ENCODE measurements at regions not wholly inside any gene's neighbourhood (a gene's known extent, or its start where the extent isn't known, plus 50 kb on each side); places are given as distances from the start of the nearest gene placed in this dataset.

DNA sequence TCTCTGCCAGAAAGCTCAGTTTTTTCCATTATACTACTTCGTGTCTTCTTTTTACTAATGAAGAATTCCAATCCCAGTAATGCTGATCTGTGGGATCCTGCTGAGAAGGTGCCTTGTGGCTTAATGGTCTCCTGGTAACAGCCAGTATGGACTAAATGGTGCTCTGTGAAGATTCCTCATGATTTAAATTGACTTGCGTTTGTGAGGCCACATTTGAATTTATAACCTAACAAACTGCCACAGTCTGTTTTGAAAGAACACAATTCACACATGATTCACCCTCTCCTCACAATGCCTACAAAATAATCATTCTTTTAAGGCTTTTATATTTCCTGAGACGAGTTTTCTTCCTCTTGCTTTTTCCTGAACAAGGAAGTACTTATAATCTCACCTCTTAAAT, 140.0 kb downstream of the MBL2 start:
- Mint-ChIP-seq H3K4me1 (no peaks in the 10 kb centered on the region), H3K27me3 (no peaks in the 10 kb centered on the region), H3K9me3 (no peaks in the 10 kb centered on the region), H3K36me3 (no peaks in the 10 kb centered on the region), H3K4me3 (no peak overlapping the region), H3K27ac (no peak overlapping the region)
- no peak for ATAC-seq (ENCODE audit: low read depth)
- no peak for DNase-seq (ENCODE audit: low spot score in 2 of 2)

DNA sequence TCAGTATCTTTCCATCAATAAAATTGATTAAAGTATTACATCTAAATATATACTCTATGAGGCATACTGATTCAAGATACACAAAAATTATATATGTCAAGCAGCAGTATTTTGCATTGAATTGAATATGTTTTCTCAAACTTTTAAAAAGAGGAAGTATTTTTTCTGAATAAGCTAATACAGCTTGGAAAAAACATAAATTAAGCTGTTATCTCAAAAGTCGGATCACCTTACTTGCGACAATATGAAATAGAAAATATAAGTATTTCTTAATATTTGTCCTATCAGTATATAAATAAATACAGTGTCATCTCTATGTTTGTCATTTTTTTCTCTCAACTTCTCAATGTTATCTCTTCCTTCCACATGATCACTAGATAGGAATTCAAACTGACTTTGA, 139.3 kb downstream of the MBL2 start:
- no peaks in the 10 kb centered on the region for H3K36me3 Mint-ChIP-seq
- ATAC-seq (ENCODE audit: low read depth) (no peak), DNase-seq (ENCODE audit: low spot score in 2 of 2) (no peak)
- H3K9me3 Mint-ChIP-seq, result no peaks in the 10 kb centered on the region
- no peaks in the 10 kb centered on the region for H3K4me1 Mint-ChIP-seq
- H3K27me3 Mint-ChIP-seq, result no peaks in the 10 kb centered on the region
- no peak overlapping the region for H3K27ac Mint-ChIP-seq
- no peak overlapping the region for H3K4me3 Mint-ChIP-seq

DNA sequence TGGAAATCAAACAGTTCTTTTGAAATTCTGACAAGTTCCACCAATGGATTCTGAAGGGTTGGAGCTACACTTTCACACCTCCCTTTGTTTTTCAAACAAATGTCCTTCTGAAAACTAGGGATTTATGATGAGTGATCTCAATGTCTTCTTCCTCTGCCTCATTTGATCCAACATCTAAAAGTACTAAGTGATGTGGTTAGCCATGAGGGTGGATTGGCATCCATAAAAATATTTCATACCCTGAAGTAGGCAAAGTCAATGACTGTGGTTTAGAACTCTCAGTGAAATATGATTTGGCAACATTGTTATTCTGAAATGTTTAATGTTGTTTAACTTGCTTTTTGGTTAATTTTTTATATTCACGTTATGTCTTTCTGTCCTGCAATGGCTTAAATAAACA, 136.9 kb downstream of the MBL2 start:
- H3K27ac Mint-ChIP-seq, result no peak overlapping the region
- H3K9me3 Mint-ChIP-seq, result peaks cover 1% of the 10 kb centered on the region
- H3K4me3 Mint-ChIP-seq, result no peak overlapping the region
- ATAC-seq (ENCODE audit: low read depth), result no peak
- no peaks in the 10 kb centered on the region for H3K27me3 Mint-ChIP-seq
- H3K36me3 Mint-ChIP-seq, result no peaks in the 10 kb centered on the region
- H3K4me1 Mint-ChIP-seq, result no peaks in the 10 kb centered on the region
- no peak for DNase-seq (ENCODE audit: low spot score in 2 of 2)

DNA sequence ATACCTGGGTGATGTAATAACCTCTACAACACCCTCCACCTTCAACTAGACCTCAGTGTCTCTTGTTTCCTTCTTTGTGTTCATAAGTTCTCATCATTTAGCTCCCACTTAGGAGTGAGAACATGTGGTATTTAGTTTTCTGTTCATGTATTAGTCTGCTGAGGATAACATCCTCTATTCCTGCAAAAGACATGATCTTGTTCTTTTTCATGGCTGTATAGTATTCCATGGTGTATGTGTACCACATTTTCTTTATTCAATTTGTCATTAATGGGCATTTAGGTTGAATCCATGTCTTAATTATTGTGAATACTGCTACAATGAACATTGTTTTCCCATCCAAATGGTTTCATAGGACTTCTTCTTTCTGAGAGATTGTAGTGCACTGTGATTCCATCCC, 135.7 kb downstream of the MBL2 start:
- DNase-seq (ENCODE audit: low spot score in 2 of 2) (no peak), ATAC-seq (ENCODE audit: low read depth) (no peak)
- Mint-ChIP-seq H3K36me3 (no peaks in the 10 kb centered on the region), H3K4me1 (no peaks in the 10 kb centered on the region), H3K9me3 (peaks cover 1% of the 10 kb centered on the region), H3K27me3 (no peaks in the 10 kb centered on the region), H3K4me3 (no peak overlapping the region), H3K27ac (no peak overlapping the region)

DNA sequence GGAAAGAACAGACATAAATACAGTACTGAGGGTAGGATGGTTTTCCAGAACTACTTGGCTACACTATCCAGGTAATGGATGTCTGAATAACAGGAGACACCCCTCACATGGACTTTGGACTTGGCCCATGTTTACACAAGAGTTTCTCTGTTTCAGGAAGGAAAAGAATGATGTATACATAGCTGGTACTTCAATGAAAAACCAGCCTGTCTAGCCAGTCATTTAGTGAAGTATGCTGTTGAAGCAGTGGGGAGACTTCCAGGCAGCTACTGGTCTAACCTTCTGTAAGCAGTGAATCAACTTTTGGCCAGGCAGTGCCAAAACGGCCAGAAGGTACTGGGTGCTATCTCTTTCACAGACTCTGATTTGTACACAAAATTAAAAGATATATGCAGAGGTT, 135.0 kb downstream of the MBL2 start:
- no peak overlapping the region for H3K27ac Mint-ChIP-seq
- ATAC-seq (ENCODE audit: low read depth), result no peak
- no peaks in the 10 kb centered on the region for H3K27me3 Mint-ChIP-seq
- no peak overlapping the region for H3K4me3 Mint-ChIP-seq
- H3K9me3 Mint-ChIP-seq, result peaks cover 1% of the 10 kb centered on the region
- DNase-seq (ENCODE audit: low spot score in 2 of 2), result no peak
- H3K4me1 Mint-ChIP-seq, result no peaks in the 10 kb centered on the region
- H3K36me3 Mint-ChIP-seq, result no peaks in the 10 kb centered on the region

DNA sequence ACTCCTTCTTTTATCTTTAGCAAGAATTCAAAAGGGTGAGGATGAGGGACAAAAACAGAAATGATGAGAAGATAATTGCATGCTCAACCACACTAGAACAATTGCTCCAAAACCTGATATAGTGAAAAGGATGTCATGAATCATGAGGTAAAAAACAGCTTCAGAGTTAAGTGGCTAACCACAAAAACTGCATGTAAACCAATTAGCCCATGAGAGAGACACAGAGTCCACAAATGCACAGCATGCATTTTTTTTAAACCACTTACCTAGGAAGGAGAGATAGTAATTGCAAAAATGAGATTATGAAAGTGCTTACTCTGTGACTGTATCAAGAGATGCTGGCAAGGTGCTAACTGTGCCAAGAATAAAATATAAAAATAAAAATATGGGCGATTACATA, 132.9 kb downstream of the MBL2 start:
- no peak overlapping the region for H3K4me3 Mint-ChIP-seq
- ATAC-seq (ENCODE audit: low read depth), result no peak
- H3K36me3 Mint-ChIP-seq, result no peaks in the 10 kb centered on the region
- no peaks in the 10 kb centered on the region for H3K27me3 Mint-ChIP-seq
- no peak overlapping the region for H3K27ac Mint-ChIP-seq
- no peaks in the 10 kb centered on the region for H3K4me1 Mint-ChIP-seq
- no peak for DNase-seq (ENCODE audit: low spot score in 2 of 2)
- H3K9me3 Mint-ChIP-seq, result peaks cover 1% of the 10 kb centered on the region

DNA sequence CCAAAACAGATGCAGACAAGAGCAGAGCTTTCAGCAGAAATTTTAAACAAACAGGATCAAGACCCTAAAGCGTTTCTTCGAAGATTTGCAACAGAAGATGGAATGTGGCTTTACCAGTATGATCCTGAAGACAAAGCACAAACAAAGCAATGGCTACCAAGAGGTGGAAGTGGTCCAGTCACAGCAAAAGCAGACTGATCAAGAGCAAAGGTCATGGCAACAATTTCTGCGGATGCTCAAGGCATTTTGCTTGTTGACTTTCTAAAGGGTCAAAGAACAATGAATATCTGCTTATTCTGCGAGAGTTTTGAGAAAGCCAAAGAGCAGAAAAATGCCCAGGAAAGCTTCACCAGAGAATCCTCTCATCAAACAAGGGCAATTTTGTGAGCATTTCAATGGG, 130.4 kb downstream of the MBL2 start:
- DNase-seq (ENCODE audit: low spot score in 2 of 2) (no peak), ATAC-seq (ENCODE audit: low read depth) (no peak)
- Mint-ChIP-seq H3K27ac (no peak overlapping the region), H3K9me3 (peaks cover 1% of the 10 kb centered on the region), H3K36me3 (no peaks in the 10 kb centered on the region), H3K4me1 (no peaks in the 10 kb centered on the region), H3K4me3 (no peak overlapping the region), H3K27me3 (no peaks in the 10 kb centered on the region)

DNA sequence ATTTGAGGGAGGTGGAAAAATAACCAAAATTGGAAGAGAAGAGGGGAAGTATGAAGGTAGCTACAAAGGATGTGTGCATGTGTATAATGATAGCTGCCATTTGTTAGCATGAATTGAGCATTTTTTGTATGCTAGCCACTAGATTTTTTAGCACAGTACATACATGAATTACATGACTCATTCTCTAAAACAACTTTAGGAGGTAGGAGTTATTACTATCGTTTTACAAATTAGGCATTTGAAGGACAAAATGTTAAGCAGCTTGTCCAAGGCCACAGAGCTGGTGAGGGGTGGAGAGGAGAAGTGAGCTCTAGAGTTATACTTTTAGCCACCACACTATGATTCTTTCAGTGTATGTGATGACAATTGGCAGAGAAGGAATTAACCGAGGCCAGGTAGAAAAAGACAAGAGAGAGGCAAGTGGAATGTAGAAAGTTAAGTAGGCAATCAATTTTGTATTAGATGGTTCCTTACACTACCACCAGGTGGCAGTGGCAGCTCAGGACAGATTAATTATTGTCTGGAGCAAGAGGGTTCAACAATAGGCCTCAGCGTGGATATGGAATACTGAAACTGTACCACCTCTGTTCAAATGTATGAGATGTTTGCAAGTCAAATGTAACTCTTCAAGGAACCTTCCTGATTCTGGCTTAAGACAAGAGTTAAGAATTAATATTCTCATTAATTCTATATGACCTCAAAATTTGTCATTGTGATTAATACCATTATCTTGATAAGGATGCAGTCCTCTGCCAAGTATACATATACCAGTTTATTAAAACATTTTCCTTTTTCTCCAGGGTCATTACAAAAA, 128.0 kb downstream of the MBL2 start:
- H3K4me3 Mint-ChIP-seq, result no peak overlapping the region
- ATAC-seq (ENCODE audit: low read depth), result no peak
- no peaks in the 10 kb centered on the region for H3K27me3 Mint-ChIP-seq
- no peak for DNase-seq (ENCODE audit: low spot score in 2 of 2)
- H3K4me1 Mint-ChIP-seq, result no peaks in the 10 kb centered on the region
- H3K36me3 Mint-ChIP-seq, result no peaks in the 10 kb centered on the region
- no peaks in the 10 kb centered on the region for H3K9me3 Mint-ChIP-seq
- no peak overlapping the region for H3K27ac Mint-ChIP-seq

DNA sequence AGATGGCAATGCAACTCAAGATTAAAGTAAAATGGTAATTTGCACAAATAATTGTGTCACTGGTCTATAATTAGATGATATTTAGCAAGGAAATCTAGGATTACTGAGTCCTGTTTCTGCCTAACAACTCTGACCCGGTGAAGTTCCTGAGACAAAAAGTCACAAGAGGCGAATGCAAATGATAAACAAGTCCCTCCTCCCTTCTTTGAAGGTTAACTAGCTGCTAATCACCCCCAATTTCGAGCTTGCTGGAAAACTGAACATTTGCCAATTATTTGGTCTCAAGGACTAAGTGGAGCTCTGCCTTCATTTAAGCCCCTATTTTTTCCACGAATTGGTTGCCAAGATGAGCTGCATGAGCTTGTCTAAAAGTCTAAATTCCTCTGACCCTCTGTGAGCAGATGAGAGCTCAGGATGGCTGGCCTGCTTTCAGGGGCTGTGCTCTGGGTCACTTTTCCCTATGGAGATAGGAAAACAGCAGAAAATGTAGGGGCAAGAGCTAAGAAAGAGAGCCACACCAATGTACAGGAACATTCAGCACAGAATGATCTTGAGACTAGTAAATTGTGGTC, 127.3 kb downstream of the MBL2 start:
- H3K4me3 Mint-ChIP-seq, result no peak overlapping the region
- H3K27me3 Mint-ChIP-seq, result no peaks in the 10 kb centered on the region
- DNase-seq (ENCODE audit: low spot score in 2 of 2) (no peak), ATAC-seq (ENCODE audit: low read depth) (no peak)
- no peaks in the 10 kb centered on the region for H3K36me3 Mint-ChIP-seq
- no peaks in the 10 kb centered on the region for H3K4me1 Mint-ChIP-seq
- no peak overlapping the region for H3K27ac Mint-ChIP-seq
- no peaks in the 10 kb centered on the region for H3K9me3 Mint-ChIP-seq

DNA sequence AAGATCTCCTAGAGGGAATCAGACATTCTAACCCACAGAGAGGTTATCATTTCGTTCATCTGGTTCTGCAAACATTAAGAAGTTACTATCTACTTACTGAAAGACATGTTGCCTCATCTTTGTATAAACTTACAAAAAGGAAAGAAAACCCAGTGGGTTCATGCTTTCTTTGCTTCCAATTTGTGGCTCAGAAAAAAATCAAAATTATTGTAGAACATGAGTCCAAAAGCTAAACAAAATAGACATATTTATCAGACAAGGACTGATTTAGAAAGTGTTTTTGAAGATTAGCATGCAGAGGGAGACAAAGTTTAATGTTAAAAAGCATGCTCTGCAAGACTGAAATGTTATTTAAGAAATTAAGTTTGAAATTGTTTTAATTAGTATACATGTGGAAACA, 123.1 kb downstream of the MBL2 start:
- peaks cover 1% of the 10 kb centered on the region for H3K9me3 Mint-ChIP-seq
- no peaks in the 10 kb centered on the region for H3K36me3 Mint-ChIP-seq
- no peak overlapping the region for H3K4me3 Mint-ChIP-seq
- H3K27me3 Mint-ChIP-seq, result no peaks in the 10 kb centered on the region
- no peaks in the 10 kb centered on the region for H3K4me1 Mint-ChIP-seq
- ATAC-seq (ENCODE audit: low read depth) (no peak), DNase-seq (ENCODE audit: low spot score in 2 of 2) (no peak)
- no peak overlapping the region for H3K27ac Mint-ChIP-seq

DNA sequence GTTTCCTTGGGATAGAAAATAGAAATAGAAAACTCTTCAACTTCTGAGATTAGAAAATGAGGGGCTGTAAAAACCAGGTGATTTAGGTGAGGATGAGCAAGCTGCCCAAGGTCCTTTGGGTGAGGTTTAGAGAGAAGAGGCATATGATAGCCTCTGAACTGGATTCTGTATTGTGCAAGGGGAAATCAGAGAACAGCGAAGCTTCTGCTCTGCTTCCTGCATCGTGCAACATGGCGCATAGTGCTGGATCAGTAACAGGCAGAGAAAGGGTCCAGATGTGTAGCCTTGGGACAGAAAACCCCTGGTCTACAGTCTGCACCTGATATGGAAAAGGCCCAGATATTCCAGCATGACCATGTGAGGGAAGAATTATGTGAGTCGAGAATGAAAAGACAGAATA, 121.7 kb downstream of the MBL2 start:
- Mint-ChIP-seq H3K36me3 (no peaks in the 10 kb centered on the region), H3K4me3 (no peak overlapping the region), H3K27ac (no peak overlapping the region), H3K27me3 (no peaks in the 10 kb centered on the region), H3K9me3 (peaks cover 1% of the 10 kb centered on the region), H3K4me1 (no peaks in the 10 kb centered on the region)
- ATAC-seq (ENCODE audit: low read depth) (no peak), DNase-seq (ENCODE audit: low spot score in 2 of 2) (no peak)

DNA sequence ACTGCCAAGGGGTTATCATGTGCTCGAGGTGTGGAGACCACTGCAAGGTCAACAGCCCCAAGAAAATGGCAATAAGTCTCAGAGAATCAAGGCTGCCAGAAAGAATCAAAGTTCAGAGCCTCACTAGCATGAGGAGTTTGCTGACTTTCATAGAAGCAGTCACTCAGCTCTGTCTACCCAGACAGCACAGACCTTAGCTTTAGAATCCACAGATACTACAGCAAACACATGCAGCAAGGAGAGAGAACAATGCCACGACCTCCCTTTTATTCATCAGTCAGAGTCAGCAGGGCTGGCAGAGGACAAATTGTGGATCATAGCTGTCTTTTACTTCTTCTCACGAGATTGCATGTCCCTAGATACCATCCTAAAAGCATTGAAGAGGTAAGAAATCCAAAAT, 121.3 kb downstream of the MBL2 start:
- DNase-seq (ENCODE audit: low spot score in 2 of 2) (no peak), ATAC-seq (ENCODE audit: low read depth) (no peak)
- H3K36me3 Mint-ChIP-seq, result no peaks in the 10 kb centered on the region
- no peak overlapping the region for H3K4me3 Mint-ChIP-seq
- no peaks in the 10 kb centered on the region for H3K27me3 Mint-ChIP-seq
- no peaks in the 10 kb centered on the region for H3K4me1 Mint-ChIP-seq
- H3K27ac Mint-ChIP-seq, result no peak overlapping the region
- H3K9me3 Mint-ChIP-seq, result peaks cover 1% of the 10 kb centered on the region

DNA sequence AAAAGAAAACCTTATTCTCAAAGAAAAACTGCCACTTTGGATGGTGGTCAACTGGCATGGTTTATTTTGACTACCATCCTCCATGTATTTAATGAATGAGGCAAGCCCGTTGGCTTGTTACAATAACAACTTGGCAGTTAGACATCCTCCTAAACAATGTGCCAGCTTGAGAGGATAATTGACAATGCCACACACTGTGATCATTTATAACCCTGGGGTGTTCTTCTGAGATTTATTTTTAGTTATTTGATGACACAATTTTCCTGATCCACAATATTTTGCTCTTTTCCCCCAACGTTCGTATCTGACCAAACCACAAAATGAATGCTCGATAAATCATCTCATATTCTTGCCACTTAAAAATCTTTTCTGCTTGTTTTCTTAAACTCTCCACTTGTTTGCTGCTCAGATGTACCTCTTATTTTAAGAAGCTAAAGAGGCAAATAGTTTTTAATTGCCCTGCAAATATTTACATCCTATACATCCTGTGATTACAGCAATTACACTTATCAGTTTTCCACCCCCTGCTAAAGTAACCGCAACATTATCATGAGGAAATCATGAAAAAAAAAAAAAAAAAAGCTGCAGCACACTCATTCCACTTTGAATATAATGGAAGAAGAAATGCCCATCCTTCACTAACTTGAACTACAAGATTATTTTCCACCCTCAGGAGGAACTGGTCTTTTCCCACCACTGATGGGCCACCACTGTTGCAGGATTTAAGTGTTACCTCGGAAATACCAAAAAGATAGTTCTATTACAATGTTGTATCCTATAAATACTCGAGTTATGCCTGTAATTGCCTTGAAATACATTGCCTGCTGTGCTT, 119.9 kb downstream of the MBL2 start:
- DNase-seq (ENCODE audit: low spot score in 2 of 2) (no peak), ATAC-seq (ENCODE audit: low read depth) (no peak)
- no peak overlapping the region for H3K27ac Mint-ChIP-seq
- no peaks in the 10 kb centered on the region for H3K4me1 Mint-ChIP-seq
- peaks cover 1% of the 10 kb centered on the region for H3K9me3 Mint-ChIP-seq
- H3K27me3 Mint-ChIP-seq, result no peaks in the 10 kb centered on the region
- no peaks in the 10 kb centered on the region for H3K36me3 Mint-ChIP-seq
- H3K4me3 Mint-ChIP-seq, result no peak overlapping the region

DNA sequence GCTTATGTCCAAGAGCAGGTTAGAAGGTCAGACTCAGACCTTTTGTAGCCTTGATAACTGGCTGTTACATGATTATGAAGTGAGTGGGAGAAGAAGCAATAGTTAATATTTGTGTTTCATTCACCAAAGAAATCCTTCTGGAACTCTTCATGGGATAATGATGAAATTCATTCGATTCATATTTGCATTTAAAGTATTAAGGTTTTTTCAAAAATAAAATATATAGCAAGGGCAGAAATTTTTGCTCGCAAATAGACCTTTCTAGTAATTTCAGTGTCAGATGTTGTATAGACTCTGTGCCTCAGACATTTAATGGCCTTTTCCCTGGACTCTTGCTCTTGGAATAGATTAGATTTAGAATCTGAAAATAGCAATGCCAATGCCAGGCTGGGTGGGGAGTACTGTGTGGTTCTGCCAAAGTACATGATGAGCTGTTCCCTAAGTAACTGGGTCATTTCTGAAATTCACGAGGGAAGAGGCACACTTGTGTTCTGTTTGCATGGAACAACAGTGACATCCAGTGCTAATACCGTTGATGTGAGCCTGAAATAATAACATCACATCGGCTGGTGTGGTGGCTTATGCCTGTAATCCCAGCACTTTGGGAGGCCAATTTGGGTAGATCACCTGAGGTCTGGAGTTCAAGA, 119.2 kb downstream of the MBL2 start:
- DNase-seq (ENCODE audit: low spot score in 2 of 2), result no peak
- Mint-ChIP-seq H3K36me3 (no peaks in the 10 kb centered on the region), H3K27ac (no peak overlapping the region), H3K27me3 (no peaks in the 10 kb centered on the region), H3K9me3 (peaks cover 1% of the 10 kb centered on the region), H3K4me3 (no peak overlapping the region), H3K4me1 (no peaks in the 10 kb centered on the region)
- ATAC-seq (ENCODE audit: low read depth), result no peak

Measured in memory B cell (primary cell).